PFSK-1 (cell line): ENCODE measurements at regions not wholly inside any gene's neighbourhood (a gene's known extent, or its start where the extent isn't known, plus 50 kb on each side); places are given as distances from the start of the nearest gene placed in this dataset.

Source experiments
- FOXP2 ChIP-seq: optimal IDR thresholded peaks from 2 replicates; pipeline ENCODE3; 2011; ENCODE audit warnings: borderline replicate concordance, control low read depth, inconsistent platforms; ENCODE audit not compliant: insufficient read depth; ENCODE audit errors: extremely low read length, extremely low read depth
- POLR2AphosphoS5 ChIP-seq: IDR thresholded peaks from 2 replicates; pipeline ENCODE4 v1.6.1; 2012; ENCODE audit warnings: low read depth, mild to moderate bottlenecking, control low read depth, low read length, moderate library complexity
- SIN3A ChIP-seq: IDR thresholded peaks from 2 replicates; pipeline ENCODE4 v1.6.1; 2012; ENCODE audit warnings: mild to moderate bottlenecking, low read length, moderate library complexity, borderline replicate concordance; ENCODE audit not compliant: insufficient read depth
- TAF1 ChIP-seq: IDR thresholded peaks from 2 replicates; pipeline ENCODE4 v1.6.1; 2012; ENCODE audit warnings: low read length, control low read depth, borderline replicate concordance; ENCODE audit not compliant: insufficient read depth
- TF ChIP-seq, protein P1 (sequence below), 2 experiments: IDR thresholded peaks; 2 replicates each; pipeline versions ENCODE4 v1.6.1 to v1.8.0; 2011 to 2012; ENCODE audit warnings: low read depth in 2 of 2, low read length in 2 of 2, control low read depth in 1 of 2, inconsistent platforms in 1 of 2, mild to moderate bottlenecking in 1 of 2, moderate library complexity in 1 of 2; ENCODE audit not compliant: insufficient read depth in 1 of 2

DNA sequence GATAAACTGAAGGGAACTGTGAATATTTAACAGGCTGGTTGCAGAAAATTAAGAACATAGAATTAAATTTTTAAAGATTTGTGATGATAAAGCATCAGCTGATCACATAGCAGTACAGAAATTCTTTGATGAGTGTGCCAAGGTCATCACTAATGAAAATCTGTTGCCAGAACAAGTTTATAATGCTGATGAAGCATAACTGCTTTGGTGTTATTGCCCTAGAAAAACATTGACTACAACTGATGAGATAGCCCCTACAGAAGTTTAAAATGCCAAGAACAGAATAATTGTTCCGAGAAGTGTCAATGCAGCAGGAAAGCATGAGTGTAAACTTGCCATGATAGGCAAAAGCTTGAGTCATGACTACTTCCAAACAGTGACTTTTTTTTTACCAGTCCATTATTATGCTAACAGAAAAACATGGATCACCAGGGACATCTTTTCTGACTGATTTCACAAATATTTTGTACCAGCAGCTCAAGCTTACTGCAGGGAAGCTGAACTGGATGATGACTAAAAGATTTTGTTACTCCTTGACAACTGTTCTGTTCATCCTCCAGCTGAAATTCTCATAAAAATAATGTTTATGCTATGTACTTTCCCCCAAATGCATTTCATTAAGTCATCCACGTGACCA is 1136.6 kb downstream of the FAT4 start:
- TF ChIP-seq POLR2AphosphoS5 (no peak), FOXP2 (no peak), TAF1 (no peak), SIN3A (no peak)
- TF ChIP-seq, protein P1, sequence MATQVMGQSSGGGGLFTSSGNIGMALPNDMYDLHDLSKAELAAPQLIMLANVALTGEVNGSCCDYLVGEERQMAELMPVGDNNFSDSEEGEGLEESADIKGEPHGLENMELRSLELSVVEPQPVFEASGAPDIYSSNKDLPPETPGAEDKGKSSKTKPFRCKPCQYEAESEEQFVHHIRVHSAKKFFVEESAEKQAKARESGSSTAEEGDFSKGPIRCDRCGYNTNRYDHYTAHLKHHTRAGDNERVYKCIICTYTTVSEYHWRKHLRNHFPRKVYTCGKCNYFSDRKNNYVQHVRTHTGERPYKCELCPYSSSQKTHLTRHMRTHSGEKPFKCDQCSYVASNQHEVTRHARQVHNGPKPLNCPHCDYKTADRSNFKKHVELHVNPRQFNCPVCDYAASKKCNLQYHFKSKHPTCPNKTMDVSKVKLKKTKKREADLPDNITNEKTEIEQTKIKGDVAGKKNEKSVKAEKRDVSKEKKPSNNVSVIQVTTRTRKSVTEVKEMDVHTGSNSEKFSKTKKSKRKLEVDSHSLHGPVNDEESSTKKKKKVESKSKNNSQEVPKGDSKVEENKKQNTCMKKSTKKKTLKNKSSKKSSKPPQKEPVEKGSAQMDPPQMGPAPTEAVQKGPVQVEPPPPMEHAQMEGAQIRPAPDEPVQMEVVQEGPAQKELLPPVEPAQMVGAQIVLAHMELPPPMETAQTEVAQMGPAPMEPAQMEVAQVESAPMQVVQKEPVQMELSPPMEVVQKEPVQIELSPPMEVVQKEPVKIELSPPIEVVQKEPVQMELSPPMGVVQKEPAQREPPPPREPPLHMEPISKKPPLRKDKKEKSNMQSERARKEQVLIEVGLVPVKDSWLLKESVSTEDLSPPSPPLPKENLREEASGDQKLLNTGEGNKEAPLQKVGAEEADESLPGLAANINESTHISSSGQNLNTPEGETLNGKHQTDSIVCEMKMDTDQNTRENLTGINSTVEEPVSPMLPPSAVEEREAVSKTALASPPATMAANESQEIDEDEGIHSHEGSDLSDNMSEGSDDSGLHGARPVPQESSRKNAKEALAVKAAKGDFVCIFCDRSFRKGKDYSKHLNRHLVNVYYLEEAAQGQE (IDR thresholded peaks at IDR 0.05; ENCODE audit: insufficient read depth in 1 of 2, low read depth in 2 of 2, low read length in 2 of 2) = no peak

GRCh38 chr4:126455865-126456264 is 1141.1 kb downstream of the FAT4 start:
- TF ChIP-seq SIN3A (no peak), POLR2AphosphoS5 (no peak), FOXP2 (no peak)
- TF ChIP-seq, protein P1 (IDR thresholded peaks at IDR 0.05; ENCODE audit: insufficient read depth in 1 of 2, low read depth in 2 of 2, low read length in 2 of 2) = no peak

DNA sequence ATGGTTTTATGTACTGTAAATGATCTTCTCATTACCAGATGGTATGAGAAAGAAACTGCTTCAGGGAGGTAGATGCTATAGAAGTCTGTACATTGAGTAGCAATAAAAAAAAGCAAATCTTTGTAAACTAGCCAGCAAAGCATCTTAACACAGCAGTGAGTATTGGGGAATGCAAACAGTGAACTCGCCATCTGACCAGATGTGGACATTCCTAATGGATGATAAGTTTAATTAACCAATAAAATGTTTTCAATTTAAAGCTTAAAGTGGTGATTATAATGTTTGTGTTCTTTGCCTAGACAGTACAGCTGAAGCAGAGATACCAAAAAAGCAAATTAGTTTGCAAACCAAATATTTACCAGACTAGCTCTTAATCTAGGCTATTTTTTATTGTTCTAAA is 1144.2 kb downstream of the FAT4 start:
- TF ChIP-seq, protein P1 (IDR thresholded peaks at IDR 0.05; ENCODE audit: insufficient read depth in 1 of 2, low read depth in 2 of 2, low read length in 2 of 2) = no peak
- TF ChIP-seq TAF1 (no peak), SIN3A (no peak), FOXP2 (no peak), POLR2AphosphoS5 (no peak)

GRCh38 chr4:126465341-126465740 is 1150.6 kb downstream of the FAT4 start:
- TF ChIP-seq, protein P1 (IDR thresholded peaks at IDR 0.05; ENCODE audit: insufficient read depth in 1 of 2, low read depth in 2 of 2, low read length in 2 of 2) = no peak
- no peak for TF ChIP-seq FOXP2
- no peak for TF ChIP-seq SIN3A
- TF ChIP-seq POLR2AphosphoS5 = no peak
- no peak for TF ChIP-seq TAF1

- TF ChIP-seq SIN3A (no peak), FOXP2 (no peak), TAF1 (no peak), POLR2AphosphoS5 (no peak)
- TF ChIP-seq, protein P1 (IDR thresholded peaks at IDR 0.05; ENCODE audit: insufficient read depth in 1 of 2, low read depth in 2 of 2, low read length in 2 of 2) = no peak
Measured at GRCh38 chr4:126466848-126467247, 1152.1 kb downstream of the FAT4 start.
